Activated CD8-positive, alpha-beta memory T cell treated with anti-CD3 and anti-CD28 coated beads, Interleukin-2, amount 10 ng/mL, durations not matched to agents 7 days and 5 days (primary cell): ENCODE measurements at regions not wholly inside any gene's neighbourhood (a gene's known extent, or its start where the extent isn't known, plus 50 kb on each side); places are given as distances from the start of the nearest gene placed in this dataset.

Experiments used
- ATAC-seq: fragments of 150-1000 bp; cut with Tn5 transposase; one replicate; pipeline ENCODE4 v1.10.0; 2021; ENCODE audit warnings: moderate library complexity
- CTCF ChIA-PET: fragments of 350-600 bp; sonication (Branson Sonifier 250); formaldehyde crosslinking; loops from one replicate; lab custom pipeline; 2021; ENCODE audit warnings: antibody characterized with exemption; lab: Charles Lee
- DNase-seq: peaks from one replicate; pipeline ENCODE4 v3.0.0-alpha.2; 2020
- H3K27ac Mint-ChIP-seq: one replicate; pipeline ENCODE4 v1.8.0; 2021; ENCODE audit warnings: mild to moderate bottlenecking, mixed read lengths
- H3K27me3 Mint-ChIP-seq: one replicate; pipeline ENCODE4 v1.8.0; 2021; ENCODE audit warnings: mixed read lengths
- H3K36me3 Mint-ChIP-seq: one replicate; pipeline ENCODE4 v1.8.0; 2021; ENCODE audit warnings: mild to moderate bottlenecking, mixed read lengths
- H3K4me1 Mint-ChIP-seq: one replicate; pipeline ENCODE4 v1.8.0; 2021; ENCODE audit warnings: mixed read lengths
- H3K4me3 Mint-ChIP-seq: one replicate; pipeline ENCODE4 v1.8.0; 2021; ENCODE audit warnings: mild to moderate bottlenecking, moderate library complexity, mixed read lengths
- H3K9me3 Mint-ChIP-seq: one replicate; pipeline ENCODE4 v1.8.0; 2022; ENCODE audit warnings: low read depth, mixed read lengths

DNA sequence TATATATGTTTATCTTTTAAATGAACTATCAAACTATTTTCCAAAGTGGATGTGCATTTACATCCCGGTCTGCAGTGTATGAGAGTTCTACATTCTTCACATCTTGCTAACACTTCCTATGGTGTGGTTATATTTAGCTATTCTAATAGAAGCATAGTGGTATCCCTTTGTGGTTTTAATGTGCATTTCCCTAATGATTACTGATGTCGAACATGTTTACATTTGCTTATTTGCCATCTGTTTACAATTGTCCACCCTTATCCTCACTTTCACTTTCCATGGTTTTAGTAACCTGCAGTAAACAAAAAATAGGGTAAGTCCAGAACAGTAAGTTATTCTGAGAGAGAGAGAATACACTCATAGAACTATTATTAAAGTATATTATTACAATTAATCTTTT lies 360.5 kb upstream of the NAALADL2 start:
- Mint-ChIP-seq H3K4me1 (no peaks in the 10 kb centered on the region), H3K36me3 (no peaks in the 10 kb centered on the region), H3K9me3 (no peaks in the 10 kb centered on the region), H3K4me3 (no peak overlapping the region), H3K27ac (no peak overlapping the region), H3K27me3 (no peaks in the 10 kb centered on the region)
- CTCF ChIA-PET = no interaction called here
- DNase-seq (no peak), ATAC-seq (no peak)

DNA sequence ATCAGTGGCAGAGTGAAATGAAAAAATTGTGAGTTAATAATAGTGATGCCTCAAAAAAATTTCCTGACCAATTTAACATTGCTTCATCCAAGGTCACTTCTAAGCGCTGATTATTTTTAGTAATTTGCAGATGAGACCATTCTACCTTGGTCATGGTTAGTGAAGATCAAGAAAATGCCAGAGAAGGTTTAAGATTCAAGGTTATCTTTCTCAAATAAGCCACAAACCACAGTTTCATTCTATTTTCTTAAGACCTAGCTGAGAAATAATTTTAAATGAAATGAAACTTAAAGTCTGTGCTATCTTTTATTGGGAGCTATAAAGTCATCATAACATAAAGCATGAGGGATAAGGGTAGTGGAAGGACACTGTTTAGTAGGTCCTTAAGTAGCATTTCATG lies 353.9 kb upstream of the NAALADL2 start:
- no peaks in the 10 kb centered on the region for H3K36me3 Mint-ChIP-seq
- H3K4me1 Mint-ChIP-seq = no peaks in the 10 kb centered on the region
- DNase-seq = no peak
- H3K4me3 Mint-ChIP-seq = no peak overlapping the region
- no peaks in the 10 kb centered on the region for H3K9me3 Mint-ChIP-seq
- ATAC-seq = no peak
- CTCF ChIA-PET = no interaction called here
- H3K27ac Mint-ChIP-seq = no peak overlapping the region
- H3K27me3 Mint-ChIP-seq = no peaks in the 10 kb centered on the region

DNA sequence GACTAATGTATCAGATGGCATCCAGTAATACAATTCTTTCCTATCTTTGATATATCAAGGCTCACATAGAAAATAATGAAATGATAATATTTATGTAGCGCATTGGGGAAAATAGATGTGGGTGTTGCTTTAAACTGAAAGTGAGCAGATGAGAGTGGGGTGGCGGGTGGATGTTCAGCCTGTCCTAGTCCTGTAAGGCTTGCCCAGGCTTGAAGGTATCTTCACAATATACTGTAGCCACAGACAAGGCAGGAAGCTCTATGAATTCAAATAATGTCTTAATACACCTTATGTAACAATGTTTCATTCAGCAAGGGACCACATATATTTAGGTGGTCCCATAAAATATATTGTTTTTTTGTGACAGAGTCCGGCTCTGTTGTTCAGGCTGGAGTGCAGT lies 334.9 kb upstream of the NAALADL2 start:
- no peaks in the 10 kb centered on the region for H3K36me3 Mint-ChIP-seq
- no peak overlapping the region for H3K27ac Mint-ChIP-seq
- ATAC-seq (no peak), DNase-seq (no peak)
- no peak overlapping the region for H3K4me3 Mint-ChIP-seq
- CTCF ChIA-PET = no interaction called here
- no peaks in the 10 kb centered on the region for H3K4me1 Mint-ChIP-seq
- no peaks in the 10 kb centered on the region for H3K27me3 Mint-ChIP-seq
- peaks cover 2% of the 10 kb centered on the region for H3K9me3 Mint-ChIP-seq

GRCh38 chr3:174529298-174529697 lies 329.8 kb upstream of the NAALADL2 start:
- Mint-ChIP-seq H3K27ac (no peak overlapping the region), H3K36me3 (no peaks in the 10 kb centered on the region), H3K27me3 (no peaks in the 10 kb centered on the region), H3K9me3 (no peaks in the 10 kb centered on the region), H3K4me3 (no peak overlapping the region), H3K4me1 (no peaks in the 10 kb centered on the region)
- ATAC-seq = no peak
- CTCF ChIA-PET = no interaction called here
- DNase-seq = no peak

GRCh38 chr3:174531262-174531982 lies 327.7 kb upstream of the NAALADL2 start:
- DNase-seq (no peak), ATAC-seq (no peak)
- Mint-ChIP-seq H3K9me3 (no peaks in the 10 kb centered on the region), H3K27ac (no peak overlapping the region), H3K36me3 (no peaks in the 10 kb centered on the region), H3K27me3 (no peaks in the 10 kb centered on the region), H3K4me3 (no peak overlapping the region), H3K4me1 (no peaks in the 10 kb centered on the region)
- CTCF ChIA-PET = no interaction called here

DNA sequence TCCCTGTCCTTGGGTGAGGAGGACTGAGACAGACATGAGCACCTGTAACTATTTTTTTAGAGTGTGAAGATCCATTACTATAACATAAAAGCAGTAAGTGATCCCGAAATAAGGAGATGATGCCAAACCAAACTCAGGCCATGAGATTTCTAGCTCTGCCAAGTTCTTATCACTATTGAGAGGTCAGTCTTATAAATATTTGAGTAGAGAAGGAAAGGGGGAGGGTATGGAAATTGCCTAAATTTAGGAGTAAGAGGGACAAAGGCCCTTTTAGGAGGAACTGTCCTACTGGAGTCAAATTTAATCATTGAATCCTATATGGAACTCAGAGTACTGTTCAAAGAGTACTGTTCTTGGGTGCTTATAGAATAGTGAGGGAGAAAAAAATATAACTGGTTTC lies 326.9 kb upstream of the NAALADL2 start:
- Mint-ChIP-seq H3K4me3 (no peak overlapping the region), H3K9me3 (no peaks in the 10 kb centered on the region), H3K36me3 (no peaks in the 10 kb centered on the region), H3K27me3 (no peaks in the 10 kb centered on the region), H3K27ac (no peak overlapping the region), H3K4me1 (no peaks in the 10 kb centered on the region)
- CTCF ChIA-PET = no interaction called here
- ATAC-seq (no peak), DNase-seq (no peak)

- H3K27ac Mint-ChIP-seq = no peak overlapping the region
- H3K27me3 Mint-ChIP-seq = no peaks in the 10 kb centered on the region
- no peak for ATAC-seq
- no peak for DNase-seq
- H3K9me3 Mint-ChIP-seq = peaks cover 2% of the 10 kb centered on the region
- no peak overlapping the region for H3K4me3 Mint-ChIP-seq
- H3K36me3 Mint-ChIP-seq = no peaks in the 10 kb centered on the region
- no peaks in the 10 kb centered on the region for H3K4me1 Mint-ChIP-seq
- CTCF ChIA-PET = no interaction called here
Observed at GRCh38 chr3:174532776-174533175, 326.4 kb upstream of the NAALADL2 start.

- no peak for ATAC-seq
- no peak for DNase-seq
- no peaks in the 10 kb centered on the region for H3K36me3 Mint-ChIP-seq
- H3K27me3 Mint-ChIP-seq = no peaks in the 10 kb centered on the region
- no peaks in the 10 kb centered on the region for H3K4me1 Mint-ChIP-seq
- H3K4me3 Mint-ChIP-seq = no peak overlapping the region
- CTCF ChIA-PET = no interaction called here
- no peak overlapping the region for H3K27ac Mint-ChIP-seq
- H3K9me3 Mint-ChIP-seq = peaks cover 2% of the 10 kb centered on the region
Observed at GRCh38 chr3:174533286-174533685, 325.8 kb upstream of the NAALADL2 start.

GRCh38 chr3:174536319-174536718 lies 322.8 kb upstream of the NAALADL2 start:
- Mint-ChIP-seq H3K4me3 (no peak overlapping the region), H3K36me3 (no peaks in the 10 kb centered on the region), H3K9me3 (peaks cover 2% of the 10 kb centered on the region), H3K27me3 (no peaks in the 10 kb centered on the region), H3K27ac (no peak overlapping the region), H3K4me1 (no peaks in the 10 kb centered on the region)
- ATAC-seq (no peak), DNase-seq (no peak)
- CTCF ChIA-PET = no interaction called here

DNA sequence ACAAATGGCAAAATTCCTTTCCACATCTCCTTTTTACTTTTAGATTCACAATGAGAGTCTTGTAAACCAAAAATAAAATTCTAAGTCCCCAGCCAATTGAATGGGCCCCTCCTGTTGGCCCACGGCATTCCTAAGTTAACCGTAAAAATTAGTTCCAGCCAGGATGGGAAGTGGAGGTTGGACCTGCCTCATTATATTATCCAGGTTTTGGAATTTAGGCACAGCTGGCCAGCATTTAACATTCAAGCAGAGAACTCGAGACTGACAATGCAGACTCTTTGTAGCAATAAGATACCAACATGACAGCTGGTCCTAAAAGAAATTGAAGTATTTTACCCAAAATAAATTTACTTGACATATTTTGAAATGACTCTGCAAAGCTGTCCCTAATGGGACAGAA lies 321.0 kb upstream of the NAALADL2 start:
- Mint-ChIP-seq H3K4me1 (no peaks in the 10 kb centered on the region), H3K36me3 (no peaks in the 10 kb centered on the region), H3K27ac (no peak overlapping the region), H3K9me3 (peaks cover 5% of the 10 kb centered on the region), H3K4me3 (no peak overlapping the region), H3K27me3 (no peaks in the 10 kb centered on the region)
- DNase-seq (no peak), ATAC-seq (no peak)
- CTCF ChIA-PET = no interaction called here

DNA sequence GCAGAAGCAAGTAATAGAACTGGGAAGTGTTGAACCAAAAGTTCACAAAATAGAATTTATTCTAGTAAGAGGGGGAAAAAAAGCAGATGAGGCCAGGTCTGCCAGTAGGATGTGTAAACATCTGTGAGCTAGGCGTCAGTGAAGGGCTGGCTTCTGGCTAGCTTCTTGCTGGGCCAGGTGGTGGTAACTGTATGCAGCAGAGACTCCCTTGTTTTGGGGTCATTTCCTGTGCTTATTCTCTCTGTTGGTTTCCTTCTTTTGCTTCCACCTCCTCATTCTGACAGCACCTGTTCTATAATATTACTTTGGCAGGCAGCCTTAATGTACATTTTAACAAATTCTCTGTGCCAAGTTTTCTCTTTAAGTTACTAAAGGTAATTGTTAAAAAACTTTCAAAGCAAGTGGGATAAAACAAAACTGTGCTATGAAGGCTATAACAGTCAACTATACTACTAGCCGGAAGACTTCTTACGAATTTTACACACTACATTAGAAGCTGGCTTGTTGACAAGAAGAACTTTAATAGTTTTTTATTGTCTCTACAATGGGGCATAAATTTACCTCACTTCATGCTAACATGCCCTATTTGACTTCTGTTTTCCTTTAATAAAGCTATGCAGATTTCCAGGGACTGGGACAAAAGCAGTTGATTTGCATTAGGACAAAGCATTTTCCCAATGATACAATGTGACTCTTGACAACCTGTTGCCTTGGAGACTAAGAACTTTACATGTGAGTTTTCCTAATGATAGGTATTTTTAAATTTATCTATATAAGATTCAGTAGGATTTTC lies 318.8 kb upstream of the NAALADL2 start:
- Mint-ChIP-seq H3K36me3 (no peaks in the 10 kb centered on the region), H3K27me3 (no peaks in the 10 kb centered on the region), H3K27ac (no peak overlapping the region), H3K9me3 (peaks cover 5% of the 10 kb centered on the region), H3K4me3 (no peak overlapping the region), H3K4me1 (no peaks in the 10 kb centered on the region)
- CTCF ChIA-PET = no interaction called here
- DNase-seq (no peak), ATAC-seq (no peak)

- H3K4me1 Mint-ChIP-seq = no peaks in the 10 kb centered on the region
- DNase-seq (no peak), ATAC-seq (no peak)
- CTCF ChIA-PET = no interaction called here
- no peaks in the 10 kb centered on the region for H3K27me3 Mint-ChIP-seq
- peaks cover 5% of the 10 kb centered on the region for H3K9me3 Mint-ChIP-seq
- no peaks in the 10 kb centered on the region for H3K36me3 Mint-ChIP-seq
- H3K4me3 Mint-ChIP-seq = no peak overlapping the region
- H3K27ac Mint-ChIP-seq = no peak overlapping the region
Observed at GRCh38 chr3:174541708-174542315, 317.3 kb upstream of the NAALADL2 start.

DNA sequence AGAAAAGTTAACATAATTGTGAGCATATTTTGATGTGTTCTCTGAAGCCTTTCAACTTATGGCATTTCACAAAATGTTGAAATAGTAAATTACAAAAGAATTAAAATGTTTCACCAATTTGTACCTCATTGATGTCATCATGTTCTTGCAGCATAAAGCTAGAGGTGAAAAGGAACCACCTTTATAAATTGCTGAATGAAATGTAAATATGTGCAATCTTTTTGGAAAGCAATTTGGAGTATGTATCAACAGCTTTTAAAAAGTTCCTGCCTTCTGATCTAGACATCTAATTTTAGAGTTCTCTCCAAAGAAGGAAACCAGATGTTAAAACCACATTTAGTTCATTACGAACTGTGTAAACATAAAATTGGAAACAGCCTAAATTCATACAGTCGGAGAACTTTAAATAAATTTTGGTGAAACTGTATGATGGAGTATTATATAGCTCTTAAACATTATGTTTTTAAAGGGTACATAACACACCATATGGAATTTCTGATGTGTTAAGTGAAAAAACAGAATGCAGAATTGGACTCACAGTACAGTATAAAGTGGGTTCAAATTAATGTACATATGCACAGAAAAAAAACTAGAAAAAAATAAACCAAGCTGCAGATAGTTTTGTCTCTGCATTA lies 311.2 kb upstream of the NAALADL2 start:
- Mint-ChIP-seq H3K36me3 (no peaks in the 10 kb centered on the region), H3K27me3 (no peaks in the 10 kb centered on the region), H3K4me3 (no peak overlapping the region), H3K4me1 (no peaks in the 10 kb centered on the region), H3K9me3 (no peaks in the 10 kb centered on the region), H3K27ac (no peak overlapping the region)
- DNase-seq (no peak), ATAC-seq (no peak)
- CTCF ChIA-PET = no interaction called here
